GM21528 (cell line): ENCODE measurements at regions not wholly inside any gene's neighbourhood (a gene's known extent, or its start where the extent isn't known, plus 50 kb on each side); places are given as distances from the start of the nearest gene placed in this dataset.
"Not testable (repeated sequence)": the region's sequence is repeated elsewhere in the genome, so short reads cannot be mapped to it uniquely, and the experiment has no call there.

Experiments used
- ATAC-seq: cut with Tn5 transposase; IDR thresholded peaks from one replicate; pipeline ENCODE4 v1.9.1; 2021; ENCODE audit warnings: mild to moderate bottlenecking, moderate library complexity; ENCODE audit not compliant: unreplicated experiment, low FRiP score

GRCh38 chr7:65795392-65795716, 77.5 kb upstream of the VKORC1L1 start:
- not testable (repeated sequence) for ATAC-seq

GRCh38 chr7:65796205-65796604, 76.7 kb upstream of the VKORC1L1 start:
- no peak for ATAC-seq

GRCh38 chr7:65797086-65797485, 75.8 kb upstream of the VKORC1L1 start:
- ATAC-seq: not testable (repeated sequence)

- ATAC-seq: not testable (repeated sequence)
Observed at GRCh38 chr7:65797566-65797965, 75.3 kb upstream of the VKORC1L1 start.

- ATAC-seq: peak; percentile 94
Observed at GRCh38 chr7:65798111-65799075, 74.5 kb upstream of the VKORC1L1 start.

GRCh38 chr7:65800191-65800590, 72.7 kb upstream of the VKORC1L1 start:
- not testable (repeated sequence) for ATAC-seq

GRCh38 chr7:65800890-65801341, 72.0 kb upstream of the VKORC1L1 start:
- ATAC-seq: no peak

- no peak for ATAC-seq
Observed at GRCh38 chr7:65804887-65805286, 68.0 kb upstream of the VKORC1L1 start.

- not testable (repeated sequence) for ATAC-seq
Observed at GRCh38 chr7:65807067-65807466, 65.8 kb upstream of the VKORC1L1 start.

GRCh38 chr7:65809259-65809981, 63.5 kb upstream of the VKORC1L1 start:
- ATAC-seq: peak; percentile 81

GRCh38 chr7:65809982-65810288, 62.9 kb upstream of the VKORC1L1 start:
- peak; percentile 31 for ATAC-seq

GRCh38 chr7:65812281-65812680, 60.6 kb upstream of the VKORC1L1 start:
- ATAC-seq: no peak

- not testable (repeated sequence) for ATAC-seq
Observed at GRCh38 chr7:65814556-65815167, 58.2 kb upstream of the VKORC1L1 start.

GRCh38 chr7:65820287-65820950, 52.5 kb upstream of the VKORC1L1 start:
- ATAC-seq: no peak
